ENCODE measurements at regions not wholly inside any gene's neighbourhood (a gene's known extent, or its start where the extent isn't known, plus 50 kb on each side); places are given as distances from the start of the nearest gene placed in this dataset.

DNA sequence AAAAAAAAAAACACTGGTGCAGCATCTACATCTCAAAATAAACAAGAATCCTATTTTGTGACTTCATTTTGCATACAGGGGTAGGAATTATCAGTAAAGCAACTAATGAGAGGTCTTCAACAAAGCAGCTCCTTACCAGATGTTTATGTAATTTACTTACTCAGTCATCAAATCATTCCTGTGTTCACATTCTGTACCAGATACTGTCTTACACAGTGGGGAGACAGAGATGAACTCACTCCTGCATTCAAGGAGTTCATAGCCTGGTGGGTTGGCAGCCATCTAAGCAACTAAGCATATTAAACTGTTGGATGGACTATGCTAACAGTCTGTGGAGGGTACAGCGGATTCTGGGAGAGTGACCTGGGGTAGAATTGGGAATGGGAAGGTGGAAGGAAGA lies 169.0 kb downstream of the OSR1 start:
- Histone ChIP-seq H3K9me3 (no peaks in the 10 kb centered on the region), H3K4me1 (no peaks in the 10 kb centered on the region), H3K27ac (no peak overlapping the region), H3K27me3 (no peaks in the 10 kb centered on the region), H3K36me3 (no peaks in the 10 kb centered on the region), H3K4me3 (no peak overlapping the region)
- TF ChIP-seq POLR2A (IDR thresholded peaks at IDR 0.05), result no peak
- TF ChIP-seq, protein P1, sequence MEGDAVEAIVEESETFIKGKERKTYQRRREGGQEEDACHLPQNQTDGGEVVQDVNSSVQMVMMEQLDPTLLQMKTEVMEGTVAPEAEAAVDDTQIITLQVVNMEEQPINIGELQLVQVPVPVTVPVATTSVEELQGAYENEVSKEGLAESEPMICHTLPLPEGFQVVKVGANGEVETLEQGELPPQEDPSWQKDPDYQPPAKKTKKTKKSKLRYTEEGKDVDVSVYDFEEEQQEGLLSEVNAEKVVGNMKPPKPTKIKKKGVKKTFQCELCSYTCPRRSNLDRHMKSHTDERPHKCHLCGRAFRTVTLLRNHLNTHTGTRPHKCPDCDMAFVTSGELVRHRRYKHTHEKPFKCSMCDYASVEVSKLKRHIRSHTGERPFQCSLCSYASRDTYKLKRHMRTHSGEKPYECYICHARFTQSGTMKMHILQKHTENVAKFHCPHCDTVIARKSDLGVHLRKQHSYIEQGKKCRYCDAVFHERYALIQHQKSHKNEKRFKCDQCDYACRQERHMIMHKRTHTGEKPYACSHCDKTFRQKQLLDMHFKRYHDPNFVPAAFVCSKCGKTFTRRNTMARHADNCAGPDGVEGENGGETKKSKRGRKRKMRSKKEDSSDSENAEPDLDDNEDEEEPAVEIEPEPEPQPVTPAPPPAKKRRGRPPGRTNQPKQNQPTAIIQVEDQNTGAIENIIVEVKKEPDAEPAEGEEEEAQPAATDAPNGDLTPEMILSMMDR (IDR thresholded peaks at IDR 0.05), result no peak
- DNase-seq (no peak), ATAC-seq (no peak)
- intact Hi-C loops (cut with DNase I), result no loop called here
- WGBS, 4 donors, result 89 to 97% (median 96%) methylated on average over 1 of the region's 1 CpG

DNA sequence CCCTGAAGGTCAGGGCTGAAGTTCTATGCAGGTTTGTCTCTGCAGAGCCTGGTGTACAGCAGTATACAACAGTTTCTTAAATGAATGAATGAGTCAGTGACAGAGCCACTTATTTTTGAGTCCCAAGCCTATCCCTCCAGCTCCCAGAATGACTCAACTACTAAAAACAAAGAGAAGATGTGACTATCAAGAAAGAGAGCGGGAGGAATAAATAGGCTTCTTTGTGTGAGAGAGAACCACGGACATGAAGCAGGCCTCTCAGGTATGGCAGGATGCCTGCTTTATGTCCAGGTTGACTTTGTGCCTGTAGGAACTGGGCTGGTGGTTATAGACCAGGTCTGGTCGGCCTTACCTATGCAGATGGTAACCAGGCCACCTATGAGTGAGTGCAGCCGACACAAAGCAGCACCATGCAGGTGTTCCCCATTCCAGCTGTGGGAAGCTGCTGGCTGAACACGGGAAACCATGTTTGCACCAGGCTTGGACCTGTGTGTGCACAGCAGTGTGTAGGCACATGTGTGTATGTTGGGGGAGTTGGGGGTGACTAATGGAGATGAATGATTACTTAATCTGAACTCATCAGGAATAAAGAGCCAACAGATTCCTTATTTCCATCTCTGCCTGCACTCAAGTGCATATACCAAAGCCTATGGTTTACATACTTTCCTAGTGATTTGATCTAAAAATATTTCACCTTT lies 171.0 kb downstream of the OSR1 start:
- Histone ChIP-seq H3K4me3 (no peak overlapping the region), H3K9me3 (peaks cover 0 to 6% (median 0%) of the 10 kb centered on the region in 12 donors), H3K27me3 (no peaks in the 10 kb centered on the region), H3K27ac (no peak overlapping the region), H3K4me1 (no peaks in the 10 kb centered on the region), H3K36me3 (no peaks in the 10 kb centered on the region)
- ATAC-seq (peak in 1 of 4 donors; percentile 39), DNase-seq (no peak)
- TF ChIP-seq, protein P1 (IDR thresholded peaks at IDR 0.05), result no peak
- TF ChIP-seq POLR2A (IDR thresholded peaks at IDR 0.05), result no peak
- intact Hi-C loops (cut with DNase I), result no loop called here
- WGBS, 4 donors, result 78 to 84% (median 82%) methylated on average over 5 of the region's 5 CpGs

DNA sequence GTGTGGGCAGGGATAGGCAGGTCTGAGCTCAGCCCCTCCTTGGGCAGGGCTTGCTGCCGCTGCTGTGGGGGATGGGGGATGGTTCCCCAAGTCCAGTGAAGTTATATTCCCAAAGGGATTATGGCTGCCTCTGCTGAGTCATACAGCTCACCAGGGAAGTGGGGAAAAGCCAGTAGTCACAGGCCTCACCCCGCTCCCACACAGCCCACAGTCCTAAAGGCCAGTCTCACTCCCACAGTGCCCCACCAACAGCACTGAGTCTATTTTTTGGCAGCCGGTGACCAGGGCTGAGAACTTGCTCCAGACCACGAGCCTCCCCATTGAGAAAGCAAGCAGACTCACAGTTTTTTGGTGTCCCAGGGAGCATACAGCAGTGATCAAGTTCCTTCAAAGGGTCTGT lies 173.3 kb downstream of the OSR1 start:
- no peak overlapping the region for H3K4me3 ChIP-seq
- H3K4me1 ChIP-seq, result no peaks in the 10 kb centered on the region
- TF ChIP-seq, protein P1 (IDR thresholded peaks at IDR 0.05), result no peak
- 91 to 94% (median 93%) methylated on average over 4 of the region's 4 CpGs for WGBS, 4 donors
- peaks cover 0 to 23% (median 3%) of the 10 kb centered on the region in 12 donors for H3K9me3 ChIP-seq
- intact Hi-C loops (cut with DNase I), result no loop called here
- no peaks in the 10 kb centered on the region for H3K36me3 ChIP-seq
- ATAC-seq (no peak), DNase-seq (no peak)
- no peak overlapping the region for H3K27ac ChIP-seq
- H3K27me3 ChIP-seq, result no peaks in the 10 kb centered on the region

DNA sequence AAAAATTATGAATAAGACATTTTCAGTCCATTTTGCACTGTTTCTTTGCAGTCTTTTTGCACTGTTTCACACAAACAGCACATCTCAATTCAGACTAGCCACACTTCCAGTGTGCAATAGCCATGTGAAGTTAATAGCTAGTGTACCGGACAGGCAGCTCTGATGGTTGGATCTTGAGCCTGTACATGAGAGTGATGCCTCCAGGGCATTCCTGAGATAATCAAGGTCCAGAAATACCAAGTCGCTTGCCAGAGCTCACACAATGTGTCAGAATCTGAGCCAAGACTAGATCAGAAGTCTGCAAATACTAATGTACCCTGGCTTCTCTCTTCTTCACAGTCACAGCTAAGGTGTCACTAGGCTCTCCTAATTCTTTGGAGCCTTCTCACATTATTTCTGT lies 180.2 kb downstream of the OSR1 start:
- H3K27ac ChIP-seq, result no peak overlapping the region
- ATAC-seq, result peak; percentile 74 to 97 (median 94)
- 20 to 28% (median 24%) methylated on average over 2 of the region's 2 CpGs for WGBS, 4 donors

More for the DNA sequence above, 180.2 kb downstream of the OSR1 start:
- Histone ChIP-seq H3K36me3 (no peaks in the 10 kb centered on the region), H3K9me3 (peaks cover 0 to 28% (median 0%) of the 10 kb centered on the region in 12 donors), H3K4me3 (no peak overlapping the region), H3K27me3 (no peaks in the 10 kb centered on the region), H3K4me1 (peaks cover 0 to 17% (median 0%) of the 10 kb centered on the region in 12 donors)
- no peak for TF ChIP-seq POLR2A (IDR thresholded peaks at IDR 0.05)
- TF ChIP-seq, protein P1 (IDR thresholded peaks at IDR 0.05), result no peak
- intact Hi-C loops (cut with DNase I), result no loop called here
- peak in 1 of 5 donors; percentile 26 for DNase-seq

Data from heart left ventricle (tissue), 16 donors.